Stomach (tissue), 4 donors: ENCODE measurements at regions not wholly inside any gene's neighbourhood (a gene's known extent, or its start where the extent isn't known, plus 50 kb on each side); places are given as distances from the start of the nearest gene placed in this dataset.

Experiments
- EP300 ChIP-seq: sonication (generic); formaldehyde crosslinking; IDR thresholded peaks from one replicate; pipeline ENCODE4 v1.6.1; 2017; ENCODE audit warnings: antibody characterized with exemption
- POLR2A ChIP-seq, 4 donors: fragments of 450-650 bp; IDR thresholded peaks; one replicate each; pipeline ENCODE4 v1.6.1; 2016; ENCODE audit warnings: antibody characterized with exemption in 4 of 4, control low read depth in 2 of 4, mild to moderate bottlenecking in 1 of 4, moderate library complexity in 1 of 4
- POLR2AphosphoS5 ChIP-seq, 3 donors: sonication (generic); formaldehyde crosslinking; IDR thresholded peaks; one replicate each; pipeline ENCODE4 v1.6.1; 2016; ENCODE audit warnings: antibody characterized with exemption in 3 of 3
- TF ChIP-seq, protein P1 (sequence below), 7 experiments: fragments of 450-650 bp in 4 of 7; fragments of 200-600 bp in 3 of 7; sonication (generic) in 3 of 7; IDR thresholded peaks; one replicate each; pipeline ENCODE4 v1.5.1; 2016 to 2019; ENCODE audit warnings: antibody characterized with exemption in 7 of 7, control low read depth in 2 of 7, mild to moderate bottlenecking in 1 of 7

DNA sequence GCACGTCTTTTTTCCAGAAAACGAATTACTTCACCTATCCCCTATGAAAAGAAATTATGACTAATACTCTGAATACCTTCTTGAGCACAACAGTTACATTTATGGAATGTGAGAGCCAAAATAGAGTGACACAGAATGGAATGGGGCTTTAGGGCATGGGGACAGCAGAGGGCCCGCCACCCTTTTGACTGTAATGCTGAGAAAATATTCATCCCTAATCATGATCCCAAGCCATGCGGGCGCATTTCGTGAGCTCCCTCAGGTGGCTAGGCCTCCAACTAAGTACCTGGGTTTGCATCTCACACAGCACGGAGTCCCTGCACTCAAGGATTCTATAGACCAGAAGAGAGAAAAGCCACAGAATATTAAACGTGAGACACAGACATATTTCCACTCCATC, 212.6 kb downstream of the SOD2 start:
- TF ChIP-seq, protein P1, sequence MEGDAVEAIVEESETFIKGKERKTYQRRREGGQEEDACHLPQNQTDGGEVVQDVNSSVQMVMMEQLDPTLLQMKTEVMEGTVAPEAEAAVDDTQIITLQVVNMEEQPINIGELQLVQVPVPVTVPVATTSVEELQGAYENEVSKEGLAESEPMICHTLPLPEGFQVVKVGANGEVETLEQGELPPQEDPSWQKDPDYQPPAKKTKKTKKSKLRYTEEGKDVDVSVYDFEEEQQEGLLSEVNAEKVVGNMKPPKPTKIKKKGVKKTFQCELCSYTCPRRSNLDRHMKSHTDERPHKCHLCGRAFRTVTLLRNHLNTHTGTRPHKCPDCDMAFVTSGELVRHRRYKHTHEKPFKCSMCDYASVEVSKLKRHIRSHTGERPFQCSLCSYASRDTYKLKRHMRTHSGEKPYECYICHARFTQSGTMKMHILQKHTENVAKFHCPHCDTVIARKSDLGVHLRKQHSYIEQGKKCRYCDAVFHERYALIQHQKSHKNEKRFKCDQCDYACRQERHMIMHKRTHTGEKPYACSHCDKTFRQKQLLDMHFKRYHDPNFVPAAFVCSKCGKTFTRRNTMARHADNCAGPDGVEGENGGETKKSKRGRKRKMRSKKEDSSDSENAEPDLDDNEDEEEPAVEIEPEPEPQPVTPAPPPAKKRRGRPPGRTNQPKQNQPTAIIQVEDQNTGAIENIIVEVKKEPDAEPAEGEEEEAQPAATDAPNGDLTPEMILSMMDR (IDR thresholded peaks at IDR 0.05), result no peak
- TF ChIP-seq POLR2A (IDR thresholded peaks at IDR 0.05), result no peak
- TF ChIP-seq POLR2AphosphoS5 (IDR thresholded peaks at IDR 0.05), result no peak
- no peak for TF ChIP-seq EP300
